ENCODE measurements at regions not wholly inside any gene's neighbourhood (a gene's known extent, or its start where the extent isn't known, plus 50 kb on each side); places are given as distances from the start of the nearest gene placed in this dataset.
A peak's percentile ranks its signal among the peaks of the same experiment; 100 is the strongest.

- peaks cover 9% of the 10 kb centered on the region for H3K4me1 ChIP-seq
- Mint-ChIP-seq H3K27me3 (ENCODE audit: insufficient read depth, unreplicated experiment) (no peaks in the 10 kb centered on the region), H3K4me1 (ENCODE audit: low read depth, unreplicated experiment) (peaks cover 13% of the 10 kb centered on the region), H3K9me3 (ENCODE audit: unreplicated experiment) (no peaks in the 10 kb centered on the region), H3K36me3 (ENCODE audit: insufficient read depth, unreplicated experiment) (no peaks in the 10 kb centered on the region), H3K27ac (ENCODE audit: unreplicated experiment) (no peak overlapping the region), H3K4me3 (ENCODE audit: unreplicated experiment) (no peak overlapping the region)
- BruUV-seq (replicated peaks), result no TSS peak
- DNase-seq, result no peak
- ChIA-PET CTCF (no interaction called here), POLR2A (no interaction called here)
- no peaks in the 10 kb centered on the region for H3K36me3 ChIP-seq (ENCODE audit: control insufficient read depth, insufficient read depth, low read length)
- H3K9me3 ChIP-seq, result no peaks in the 10 kb centered on the region
- no peaks in the 10 kb centered on the region for H3K27me3 ChIP-seq (replicated peaks; ENCODE audit: control insufficient read depth, insufficient read depth, low read length)
- TF ChIP-seq CTCF (IDR thresholded peaks at IDR 0.05; ENCODE audit: insufficient read depth in 1 of 2, low read depth in 1 of 2, low read length in 1 of 2, severe bottlenecking in 1 of 2, unreplicated experiment in 1 of 2), result no peak
- intact Hi-C loops (cut with micrococcal nuclease; ENCODE audit: unreplicated experiment), result no loop called here
- no peak overlapping the region for H3K4me3 ChIP-seq (ENCODE audit: low read depth, low read length)
Measured at GRCh38 chr12:113732916-113733315, 233.2 kb downstream of the RBM19 start.

GRCh38 chr12:113727651-113728061, 238.5 kb downstream of the RBM19 start:
- CTCF ChIA-PET, result no interaction called here
- DNase-seq, result peak; percentile 66 to 69
- H3K36me3 Mint-ChIP-seq (ENCODE audit: insufficient read depth, unreplicated experiment), result peaks cover 10% of the 10 kb centered on the region

GRCh38 chr12:113726254-113726819, 239.8 kb downstream of the RBM19 start:
- Histone ChIP-seq H3K36me3 (ENCODE audit: control insufficient read depth, insufficient read depth, low read length) (no peaks in the 10 kb centered on the region), H3K4me1 (peaks cover 20% of the 10 kb centered on the region), H3K4me3 (ENCODE audit: low read depth, low read length) (no peak overlapping the region), H3K27me3 (replicated peaks; ENCODE audit: control insufficient read depth, insufficient read depth, low read length) (no peaks in the 10 kb centered on the region), H3K9me3 (peaks cover 6% of the 10 kb centered on the region; the same call in 1 of the 2 replicates)
- Mint-ChIP-seq H3K27me3 (ENCODE audit: insufficient read depth, unreplicated experiment) (no peaks in the 10 kb centered on the region), H3K36me3 (ENCODE audit: insufficient read depth, unreplicated experiment) (peaks cover 10% of the 10 kb centered on the region), H3K9me3 (ENCODE audit: unreplicated experiment) (peaks cover 10% of the 10 kb centered on the region), H3K27ac (ENCODE audit: unreplicated experiment) (peak overlapping the region; percentile 69), H3K4me3 (ENCODE audit: unreplicated experiment) (no peak overlapping the region), H3K4me1 (ENCODE audit: low read depth, unreplicated experiment) (peaks cover 18% of the 10 kb centered on the region)
- no TSS peak for BruUV-seq (replicated peaks)
- ChIA-PET CTCF (no interaction called here), POLR2A (no interaction called here)
- no peak for DNase-seq
- TF ChIP-seq CTCF (IDR thresholded peaks at IDR 0.05; ENCODE audit: insufficient read depth in 1 of 2, low read depth in 1 of 2, low read length in 1 of 2, severe bottlenecking in 1 of 2, unreplicated experiment in 1 of 2), result no peak
- intact Hi-C loops (cut with micrococcal nuclease; ENCODE audit: unreplicated experiment), result loop anchor here (5.0 kb wide), 2 partner anchors 41 to 264 kb away; no protein-coding TSS in a partner anchor

More at GRCh38 chr12:113727651-113728061, 238.5 kb downstream of the RBM19 start:
- Mint-ChIP-seq H3K9me3 (ENCODE audit: unreplicated experiment) (peaks cover 10% of the 10 kb centered on the region), H3K27ac (ENCODE audit: unreplicated experiment) (peak overlapping the region; percentile 69), H3K4me3 (ENCODE audit: unreplicated experiment) (peak overlapping the region; percentile 35), H3K4me1 (ENCODE audit: low read depth, unreplicated experiment) (peaks cover 24% of the 10 kb centered on the region), H3K27me3 (ENCODE audit: insufficient read depth, unreplicated experiment) (no peaks in the 10 kb centered on the region)
- Histone ChIP-seq H3K36me3 (ENCODE audit: control insufficient read depth, insufficient read depth, low read length) (no peaks in the 10 kb centered on the region), H3K4me3 (ENCODE audit: low read depth, low read length) (no peak overlapping the region), H3K4me1 (peaks cover 16% of the 10 kb centered on the region), H3K27me3 (replicated peaks; ENCODE audit: control insufficient read depth, insufficient read depth, low read length) (no peaks in the 10 kb centered on the region), H3K9me3 (peaks cover 6% of the 10 kb centered on the region; the same call in 1 of the 2 replicates)
- no peak for TF ChIP-seq CTCF (IDR thresholded peaks at IDR 0.05; ENCODE audit: insufficient read depth in 1 of 2, low read depth in 1 of 2, low read length in 1 of 2, severe bottlenecking in 1 of 2, unreplicated experiment in 1 of 2)
- intact Hi-C loops (cut with micrococcal nuclease; ENCODE audit: unreplicated experiment), result loop anchor here (5.0 kb wide), 2 partner anchors 40 to 265 kb away; no protein-coding TSS in a partner anchor
- no TSS peak for BruUV-seq (replicated peaks)
- POLR2A ChIA-PET, result no interaction called here

All from Caco-2 (cell line).